Lung (tissue), 11 donors: ENCODE measurements at regions not wholly inside any gene's neighbourhood (a gene's known extent, or its start where the extent isn't known, plus 50 kb on each side); places are given as distances from the start of the nearest gene placed in this dataset.

Experiments
- ATAC-seq: fragments of 200-7000 bp; cut with Tn5 transposase; one replicate; pipeline ENCODE4 v1.9.1; 2020; ENCODE audit warnings: moderate number of reproducible peaks; ENCODE audit not compliant: insufficient read depth, low FRiP score
- DNase-seq, 3 donors: peaks; one replicate each; pipeline ENCODE4 v3.0.0-alpha.2; 2013 to 2017
- H3K27ac ChIP-seq, 2 donors: one replicate each; pipeline ENCODE4 v1.5.1; 2013; ENCODE audit warnings: mild to moderate bottlenecking in 2 of 2, moderate library complexity in 2 of 2, control low read depth in 1 of 2, inconsistent platforms in 1 of 2, low read depth in 1 of 2, low read length in 1 of 2
- H3K27me3 ChIP-seq, 3 donors: one replicate each; pipeline ENCODE4 v1.5.1; 2013; ENCODE audit warnings: low read length in 2 of 3; ENCODE audit not compliant: control insufficient read depth in 3 of 3, insufficient read depth in 3 of 3
- H3K36me3 ChIP-seq, 4 donors: one replicate each; pipeline ENCODE4 v1.5.1; 2013; ENCODE audit warnings: low read length in 4 of 4, mild to moderate bottlenecking in 1 of 4, moderate library complexity in 1 of 4; ENCODE audit not compliant: control insufficient read depth in 4 of 4, insufficient read depth in 4 of 4
- H3K4me1 ChIP-seq, 5 donors: one replicate each; pipeline ENCODE4 v1.5.1; 2013; ENCODE audit warnings: low read length in 5 of 5, mild to moderate bottlenecking in 2 of 5, moderate library complexity in 1 of 5; ENCODE audit not compliant: control insufficient read depth in 5 of 5, insufficient read depth in 5 of 5
- H3K4me3 ChIP-seq: one replicate; pipeline ENCODE4 v1.5.1; 2013; ENCODE audit warnings: mild to moderate bottlenecking, control low read depth, moderate library complexity
- H3K9ac ChIP-seq, 2 donors: one replicate each; pipeline ENCODE4 v1.5.1; 2013; ENCODE audit warnings: low read length in 2 of 2, control low read depth in 1 of 2; ENCODE audit not compliant: insufficient read depth in 1 of 2
- H3K9me3 ChIP-seq, 4 donors: one replicate each; pipeline ENCODE4 v1.5.1; 2013; ENCODE audit warnings: low read length in 3 of 4, mild to moderate bottlenecking in 1 of 4, moderate library complexity in 1 of 4; ENCODE audit not compliant: control insufficient read depth in 4 of 4, insufficient read depth in 3 of 4
- CTCF ChIP-seq: IDR thresholded peaks from 2 replicates; pipeline ENCODE4 v1.5.1; 2012; ENCODE audit warnings: mild to moderate bottlenecking; ENCODE audit errors: control extremely low read depth, extremely low read depth
- WGBS, 2 donors: extraction: QIAGEN DNeasy Blood & Tissue Kit; methylation state at CpG; one replicate each; pipeline ENCODE4 v1.1.7; 2013; 5-methylcytosine and 5-hydroxymethylcytosine counted together
- donor health status: control.
- donor health status: control.
- donor health status: Bipolar disorder and iron deficiency.
- donor health status: healthy.
- donor health status: DM: yes; HTN: yes; CAD: no.

DNA sequence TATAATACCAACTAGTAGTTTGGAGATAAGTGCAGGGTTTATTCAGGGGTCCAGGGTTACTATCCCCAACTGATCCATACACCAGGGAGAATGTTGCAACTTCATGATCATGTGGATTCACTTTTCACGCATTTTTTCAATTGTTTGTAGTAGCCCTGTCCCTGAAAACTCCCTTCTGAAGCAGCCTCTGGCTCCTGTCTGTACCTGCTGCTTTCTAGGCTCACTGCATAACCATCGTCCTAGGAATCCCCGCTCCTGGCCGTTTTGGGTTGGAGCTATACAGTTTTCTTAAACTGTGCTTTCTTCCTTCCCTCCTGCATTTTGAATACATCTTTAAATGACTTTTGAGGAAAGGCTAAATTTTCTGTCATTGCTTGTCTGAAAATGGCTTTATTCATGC, 154.1 kb downstream of the SDHAF3 start:
- H3K36me3 ChIP-seq = no peaks in the 10 kb centered on the region
- H3K9ac ChIP-seq = no peak overlapping the region
- no peak overlapping the region for H3K27ac ChIP-seq
- H3K27me3 ChIP-seq = no peaks in the 10 kb centered on the region
- 85 to 88% methylated on average over 4 of the region's 4 CpGs for WGBS, 2 donors
- DNase-seq = no peak
- no peak for TF ChIP-seq CTCF
- no peak overlapping the region for H3K4me3 ChIP-seq
- no peak for ATAC-seq
- H3K4me1 ChIP-seq = no peaks in the 10 kb centered on the region
- no peaks in the 10 kb centered on the region for H3K9me3 ChIP-seq

DNA sequence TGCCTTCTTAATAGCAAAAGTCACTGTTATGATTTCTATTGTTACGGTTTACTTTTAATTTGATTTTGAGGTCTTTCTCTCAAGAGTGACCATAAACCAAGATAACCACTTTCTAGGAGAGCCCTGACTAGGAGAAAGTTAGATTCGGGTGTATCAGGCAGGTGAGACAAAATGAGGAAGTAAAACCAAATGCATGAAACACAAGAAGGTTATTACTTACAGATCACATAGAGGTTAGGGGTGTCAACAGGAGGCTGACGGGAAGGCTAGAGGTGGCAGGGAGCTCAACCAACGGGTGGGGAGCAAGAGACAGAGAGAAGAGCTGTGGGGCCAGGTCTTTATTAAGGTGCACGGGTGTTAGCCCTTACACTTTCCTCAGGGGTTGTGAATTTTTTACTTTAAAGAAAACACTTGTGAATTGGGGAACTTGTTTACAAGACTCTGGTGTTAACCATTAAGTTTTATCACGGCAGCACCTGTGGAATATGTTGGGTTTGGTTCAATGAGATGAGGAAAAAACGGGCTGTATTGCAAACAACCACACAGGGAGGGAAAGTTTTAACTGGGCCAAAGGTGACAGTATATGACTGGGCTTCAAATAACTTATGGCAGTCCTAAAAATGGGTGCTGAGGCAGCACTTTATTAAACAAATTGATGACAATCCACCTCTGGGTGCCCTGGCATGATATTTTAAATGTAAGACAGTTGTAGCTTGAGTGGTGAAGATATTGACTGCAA, 154.9 kb downstream of the SDHAF3 start:
- Histone ChIP-seq H3K27me3 (no peaks in the 10 kb centered on the region), H3K36me3 (no peaks in the 10 kb centered on the region), H3K4me3 (no peak overlapping the region), H3K9me3 (no peaks in the 10 kb centered on the region), H3K9ac (no peak overlapping the region), H3K27ac (no peak overlapping the region), H3K4me1 (no peaks in the 10 kb centered on the region)
- DNase-seq = no peak
- no peak for TF ChIP-seq CTCF
- WGBS, 2 donors = 73 to 74% methylated on average over 7 of the region's 7 CpGs
- no peak for ATAC-seq

GRCh38 chr7:97275475-97275874, 158.0 kb downstream of the SDHAF3 start:
- ATAC-seq (no peak), DNase-seq (no peak)
- TF ChIP-seq CTCF = no peak
- Histone ChIP-seq H3K27me3 (no peaks in the 10 kb centered on the region), H3K9me3 (no peaks in the 10 kb centered on the region), H3K27ac (no peak overlapping the region), H3K9ac (no peak overlapping the region), H3K36me3 (no peaks in the 10 kb centered on the region), H3K4me1 (no peaks in the 10 kb centered on the region), H3K4me3 (no peak overlapping the region)
- 83 to 92% methylated on average over 2 of the region's 2 CpGs for WGBS, 2 donors

- Histone ChIP-seq H3K4me1 (no peaks in the 10 kb centered on the region), H3K9ac (no peak overlapping the region), H3K9me3 (no peaks in the 10 kb centered on the region), H3K4me3 (no peak overlapping the region), H3K36me3 (no peaks in the 10 kb centered on the region), H3K27ac (no peak overlapping the region), H3K27me3 (no peaks in the 10 kb centered on the region)
- no peak for ATAC-seq
- TF ChIP-seq CTCF = no peak
- WGBS, 2 donors = 83 to 87% methylated on average over 5 of the region's 5 CpGs
- no peak for DNase-seq
Measured at GRCh38 chr7:97280950-97281349, 163.5 kb downstream of the SDHAF3 start.
